ENCODE measurements at regions not wholly inside any gene's neighbourhood (a gene's known extent, or its start where the extent isn't known, plus 50 kb on each side); places are given as distances from the start of the nearest gene placed in this dataset.
"Not testable (repeated sequence)": the region's sequence is repeated elsewhere in the genome, so short reads cannot be mapped to it uniquely, and the experiment has no call there.

GRCh38 chr6:50455029-50455428 lies 258.3 kb upstream of the TFAP2D start:
- DNase-seq (ENCODE audit: extremely low read depth, low read depth, low spot score): no peak

- DNase-seq (ENCODE audit: extremely low read depth, low read depth, low spot score): no peak
Measured at GRCh38 chr6:50457351-50457750, 256.0 kb upstream of the TFAP2D start.

GRCh38 chr6:50461696-50462095 lies 251.6 kb upstream of the TFAP2D start:
- no peak for DNase-seq (ENCODE audit: extremely low read depth, low read depth, low spot score)

DNA sequence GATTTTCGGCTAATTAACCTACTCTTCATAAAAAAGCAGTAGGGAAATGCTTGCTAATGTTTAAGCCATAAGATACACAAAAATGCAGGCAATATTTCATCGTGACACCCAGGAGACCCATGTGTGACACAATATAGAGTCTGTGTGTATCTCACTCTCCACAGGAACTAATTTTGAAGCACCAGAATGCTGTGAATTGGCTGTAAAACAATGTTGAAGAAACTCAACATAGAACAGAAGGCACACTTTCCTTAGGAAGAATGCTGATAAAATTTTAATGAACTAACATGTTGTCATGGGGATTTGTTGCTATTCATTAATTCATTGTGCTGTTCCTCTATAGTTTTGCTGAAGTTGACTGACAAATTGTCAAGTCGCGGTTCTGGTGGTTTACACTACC lies 249.4 kb upstream of the TFAP2D start:
- DNase-seq (ENCODE audit: extremely low read depth, low read depth, low spot score): no peak

- no peak for DNase-seq (ENCODE audit: extremely low read depth, low read depth, low spot score)
Measured at GRCh38 chr6:50467931-50468330, 245.4 kb upstream of the TFAP2D start.

GRCh38 chr6:50471041-50471440 lies 242.3 kb upstream of the TFAP2D start:
- no peak for DNase-seq (ENCODE audit: extremely low read depth, low read depth, low spot score)

DNA sequence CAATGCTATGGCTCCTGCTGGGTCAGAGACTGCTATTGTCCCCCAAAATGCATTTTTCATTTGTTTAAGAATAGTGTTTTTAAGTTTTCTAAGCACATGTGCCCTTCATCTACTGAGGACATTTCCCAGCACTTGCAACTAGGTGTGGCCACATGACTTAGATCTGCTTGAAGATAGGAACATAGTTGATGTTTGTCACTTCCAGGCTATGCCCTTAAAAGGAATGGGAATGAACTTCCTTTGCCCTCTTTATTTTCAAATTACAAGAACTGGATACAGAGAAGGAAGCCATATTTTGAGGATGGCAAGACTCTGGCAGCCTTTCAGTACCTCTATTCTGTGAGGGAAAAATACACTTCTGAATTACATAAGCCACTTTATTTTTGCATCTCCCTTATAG lies 203.0 kb upstream of the TFAP2D start:
- DNase-seq (ENCODE audit: extremely low read depth, low read depth, low spot score): no peak

DNA sequence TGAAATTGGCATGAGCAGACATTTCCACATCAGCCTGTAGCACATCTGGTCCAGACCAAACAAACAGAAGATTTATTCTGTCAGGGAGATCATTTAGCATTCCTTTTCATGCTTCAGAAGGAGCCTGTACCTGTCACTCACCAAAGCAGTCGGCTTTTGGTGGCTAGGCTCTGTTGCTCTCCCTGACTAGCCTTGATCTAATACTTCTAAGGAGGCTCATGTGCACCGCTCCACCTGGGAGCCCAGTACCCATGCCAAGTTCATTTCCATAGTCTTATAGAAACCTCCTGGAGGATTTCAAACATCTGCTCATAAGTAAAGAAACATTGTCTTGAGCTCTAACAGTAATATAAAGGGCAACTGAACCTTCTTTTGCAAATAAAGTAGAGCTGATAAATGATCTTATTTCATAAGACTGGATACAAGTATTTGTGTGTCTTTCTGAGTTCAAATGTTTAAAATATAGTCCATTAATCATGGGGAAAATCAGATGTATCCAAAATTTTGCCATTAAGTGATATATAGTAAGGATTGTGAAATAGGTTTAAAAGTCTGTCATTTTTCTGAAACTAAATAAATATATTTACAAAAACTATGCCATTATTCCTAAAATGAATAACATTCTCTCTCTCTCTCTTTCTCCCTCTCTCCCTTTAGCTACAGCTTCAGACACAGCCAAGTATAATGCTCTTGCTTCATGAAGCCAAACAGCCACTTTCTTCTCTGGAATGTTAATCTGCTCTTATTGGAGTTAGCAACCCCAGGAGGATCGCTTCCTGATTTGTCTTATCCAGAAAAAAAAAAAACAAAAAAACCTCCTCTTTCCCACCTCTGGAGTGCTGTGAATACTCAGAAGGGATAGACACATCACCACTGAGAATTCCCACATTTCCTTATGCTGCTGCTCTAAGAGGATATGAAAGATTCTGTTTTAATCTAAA lies 192.7 kb upstream of the TFAP2D start:
- DNase-seq (ENCODE audit: extremely low read depth, low read depth, low spot score): no peak

GRCh38 chr6:50524341-50524740 lies 189.0 kb upstream of the TFAP2D start:
- no peak for DNase-seq (ENCODE audit: extremely low read depth, low read depth, low spot score)

DNA sequence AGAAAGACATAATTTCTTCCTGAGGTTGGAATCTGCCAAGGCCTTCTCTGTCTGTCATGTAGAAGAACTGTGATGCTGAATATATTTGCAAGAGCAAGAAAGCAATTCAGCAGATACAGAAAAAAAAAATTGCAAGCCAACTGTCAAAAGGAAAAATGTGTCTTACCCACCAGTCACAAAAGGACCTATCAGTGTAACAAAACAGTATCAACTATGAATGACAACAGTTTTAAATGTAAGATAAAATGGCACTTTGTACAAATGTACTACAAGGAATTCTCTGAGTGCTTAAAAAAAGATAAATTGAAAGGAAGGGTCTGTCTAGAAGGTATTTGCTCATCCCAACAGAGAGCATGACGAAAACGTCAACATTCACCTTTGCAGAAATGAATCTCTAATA lies 185.3 kb upstream of the TFAP2D start:
- DNase-seq (ENCODE audit: extremely low read depth, low read depth, low spot score): no peak

- no peak for DNase-seq (ENCODE audit: extremely low read depth, low read depth, low spot score)
Measured at GRCh38 chr6:50539447-50539846, 173.9 kb upstream of the TFAP2D start.

DNA sequence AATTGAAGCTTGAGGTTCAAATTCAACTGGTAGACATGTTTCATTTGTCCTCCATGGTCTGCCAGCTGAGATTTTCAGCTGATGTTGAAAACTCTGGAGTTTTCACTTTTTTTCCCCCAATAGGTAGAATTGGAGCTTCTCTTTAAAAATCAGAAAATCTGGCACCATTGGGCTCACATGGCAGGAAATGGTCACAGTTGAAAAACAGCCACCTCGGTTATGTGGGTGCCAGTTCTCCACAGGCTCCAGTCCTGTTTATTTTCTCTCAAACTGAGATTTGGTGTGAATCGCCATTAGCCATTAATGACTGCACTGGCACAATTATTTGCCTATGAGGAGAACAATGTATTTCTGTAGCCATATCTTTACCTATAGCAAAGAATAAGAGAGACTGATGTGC lies 171.4 kb upstream of the TFAP2D start:
- no peak for DNase-seq (ENCODE audit: extremely low read depth, low read depth, low spot score)

- no peak for DNase-seq (ENCODE audit: extremely low read depth, low read depth, low spot score)
Measured at GRCh38 chr6:50543666-50544065, 169.7 kb upstream of the TFAP2D start.

GRCh38 chr6:50549026-50549425 lies 164.3 kb upstream of the TFAP2D start:
- DNase-seq (ENCODE audit: extremely low read depth, low read depth, low spot score): no peak

GRCh38 chr6:50549475-50549874 lies 163.9 kb upstream of the TFAP2D start:
- DNase-seq (ENCODE audit: extremely low read depth, low read depth, low spot score): no peak

DNA sequence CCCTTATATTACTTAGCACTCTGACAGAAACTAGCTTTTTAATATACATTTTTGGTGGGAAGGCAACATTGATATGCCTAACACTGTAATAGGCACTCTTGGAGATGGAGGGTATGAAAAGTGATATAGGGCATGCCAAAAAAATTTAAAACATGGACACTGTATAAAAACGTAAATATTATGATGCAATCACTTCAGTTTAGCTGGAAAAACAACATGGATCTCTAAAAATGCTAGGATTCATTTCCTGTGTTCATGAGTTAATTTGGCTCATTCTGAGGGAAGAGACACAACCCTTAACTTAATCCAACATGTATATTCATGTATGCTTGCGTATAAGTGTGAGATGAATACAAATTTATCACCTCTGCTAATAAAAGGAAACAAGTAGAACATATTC lies 157.3 kb upstream of the TFAP2D start:
- DNase-seq (ENCODE audit: extremely low read depth, low read depth, low spot score): no peak

DNA sequence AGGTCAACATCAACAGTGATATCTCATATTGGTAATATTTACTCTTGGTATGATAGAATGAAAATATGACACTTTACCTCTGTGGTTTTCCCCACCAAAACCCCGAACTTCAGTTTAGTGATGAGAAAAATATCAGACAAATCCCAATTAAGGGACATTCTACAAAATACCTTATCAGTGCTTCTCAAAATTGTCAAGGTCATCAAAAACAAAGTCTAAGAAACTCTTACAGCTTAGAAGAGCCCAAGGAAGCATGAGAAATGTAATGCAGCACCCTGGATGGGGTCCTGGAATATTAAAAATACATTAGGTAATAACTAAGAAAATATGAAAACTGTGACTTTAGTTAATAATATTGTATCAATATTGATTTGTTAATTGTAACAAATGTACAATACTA lies 148.3 kb upstream of the TFAP2D start:
- no peak for DNase-seq (ENCODE audit: extremely low read depth, low read depth, low spot score)

- DNase-seq (ENCODE audit: extremely low read depth, low read depth, low spot score): not testable (repeated sequence)
Measured at GRCh38 chr6:50571230-50571629, 142.1 kb upstream of the TFAP2D start.

DNA sequence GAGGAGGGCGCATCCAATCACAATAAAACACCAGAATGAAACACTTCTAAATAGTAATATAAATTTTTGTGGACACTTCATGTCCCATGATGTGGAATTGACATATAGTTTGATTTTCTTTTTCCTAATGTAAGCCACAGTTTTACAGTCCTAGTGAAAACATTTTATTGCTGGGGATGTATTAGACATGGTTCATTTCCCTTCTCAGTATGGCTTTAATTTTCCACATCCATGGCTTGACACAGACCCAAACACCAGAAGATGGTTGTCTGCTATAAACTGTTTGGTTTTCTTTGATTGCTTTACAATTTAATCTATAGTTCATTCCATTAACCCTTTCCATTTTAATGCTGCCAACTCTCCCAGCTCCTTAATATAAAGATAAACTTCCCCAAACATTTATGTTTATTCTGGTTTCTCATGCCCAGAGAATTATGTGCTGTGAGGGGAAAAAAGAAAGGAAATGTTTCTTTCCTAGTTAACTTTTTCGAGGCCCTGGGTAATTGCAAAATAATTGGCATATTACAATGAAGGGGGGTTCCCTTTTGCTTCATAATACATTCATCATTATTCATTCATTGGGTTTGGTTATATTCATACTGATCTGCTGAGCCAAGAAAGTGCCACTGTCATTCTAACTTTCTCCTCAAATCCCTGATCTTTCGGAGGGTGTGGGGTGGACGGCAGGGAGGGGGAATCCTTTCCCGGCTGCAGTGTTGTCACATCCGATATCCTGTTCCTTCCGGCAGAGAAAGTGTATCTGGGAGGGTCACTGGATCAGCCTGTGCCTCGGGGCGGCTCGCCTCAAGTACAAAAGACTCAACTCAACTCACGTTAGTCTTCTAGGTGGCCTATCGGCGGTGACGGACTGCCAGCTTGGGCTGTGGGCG lies 127.6 kb upstream of the TFAP2D start:
- DNase-seq (ENCODE audit: extremely low read depth, low read depth, low spot score): no peak

DNA sequence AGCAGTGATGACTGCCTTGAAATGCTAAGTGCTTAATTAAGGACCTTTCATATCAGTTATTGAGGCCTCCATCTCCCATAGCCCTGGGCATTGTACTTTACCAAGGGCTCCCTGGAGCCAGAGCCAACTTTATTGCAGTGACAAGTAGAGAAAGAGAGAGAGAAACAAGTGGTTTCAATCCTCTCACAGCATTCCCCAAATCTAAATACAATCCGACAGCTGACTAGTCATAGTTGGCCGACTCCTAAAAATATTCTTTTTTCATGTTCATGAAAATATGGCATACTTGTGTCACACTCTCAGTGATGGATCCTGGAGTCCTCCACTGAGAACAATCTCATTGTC lies 127.0 kb upstream of the TFAP2D start:
- no peak for DNase-seq (ENCODE audit: extremely low read depth, low read depth, low spot score)

GRCh38 chr6:50589751-50590470 lies 123.4 kb upstream of the TFAP2D start:
- DNase-seq (ENCODE audit: extremely low read depth, low read depth, low spot score): no peak
